GM21529 (cell line): ENCODE measurements at regions not wholly inside any gene's neighbourhood (a gene's known extent, or its start where the extent isn't known, plus 50 kb on each side); places are given as distances from the start of the nearest gene placed in this dataset.

Source experiments
- ATAC-seq: cut with Tn5 transposase; IDR thresholded peaks from one replicate; pipeline ENCODE4 v1.9.1; 2021; ENCODE audit not compliant: unreplicated experiment

- no peak for ATAC-seq
Observed at GRCh38 chr14:31964490-31964889, 112.6 kb upstream of the ARHGAP5 start.

DNA sequence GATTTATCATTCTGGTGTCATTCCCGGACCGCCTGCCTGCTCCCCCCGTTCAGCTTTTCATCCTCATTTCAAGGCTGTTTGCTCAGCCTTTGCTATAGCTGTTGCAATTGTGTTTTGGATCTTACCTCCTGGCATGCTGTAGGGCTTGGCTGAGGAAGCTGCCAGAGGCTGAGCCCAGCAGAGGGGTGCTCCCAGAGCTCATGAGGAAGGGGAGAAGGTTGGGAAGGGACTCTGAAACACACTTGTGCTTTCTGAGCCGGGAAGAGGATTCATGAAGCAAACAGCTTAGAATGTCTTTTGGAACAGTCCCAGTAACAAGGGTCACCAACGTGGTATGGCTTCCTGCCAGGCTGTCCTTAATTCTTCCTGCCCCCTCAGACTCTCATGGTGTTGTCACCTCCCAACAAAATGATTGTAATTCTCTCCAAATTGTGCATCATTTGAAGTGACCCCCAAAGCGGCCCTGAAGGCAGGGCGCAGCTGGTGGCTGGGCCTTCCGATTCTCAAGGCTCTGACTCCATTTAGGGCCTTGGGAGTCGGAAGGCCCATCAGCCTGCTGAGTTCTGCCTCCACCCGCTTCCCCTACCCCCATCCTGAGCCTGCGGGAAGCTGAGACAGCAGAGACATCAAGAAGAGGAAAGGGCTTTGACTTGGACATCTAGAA is 111.9 kb upstream of the ARHGAP5 start:
- no peak for ATAC-seq

DNA sequence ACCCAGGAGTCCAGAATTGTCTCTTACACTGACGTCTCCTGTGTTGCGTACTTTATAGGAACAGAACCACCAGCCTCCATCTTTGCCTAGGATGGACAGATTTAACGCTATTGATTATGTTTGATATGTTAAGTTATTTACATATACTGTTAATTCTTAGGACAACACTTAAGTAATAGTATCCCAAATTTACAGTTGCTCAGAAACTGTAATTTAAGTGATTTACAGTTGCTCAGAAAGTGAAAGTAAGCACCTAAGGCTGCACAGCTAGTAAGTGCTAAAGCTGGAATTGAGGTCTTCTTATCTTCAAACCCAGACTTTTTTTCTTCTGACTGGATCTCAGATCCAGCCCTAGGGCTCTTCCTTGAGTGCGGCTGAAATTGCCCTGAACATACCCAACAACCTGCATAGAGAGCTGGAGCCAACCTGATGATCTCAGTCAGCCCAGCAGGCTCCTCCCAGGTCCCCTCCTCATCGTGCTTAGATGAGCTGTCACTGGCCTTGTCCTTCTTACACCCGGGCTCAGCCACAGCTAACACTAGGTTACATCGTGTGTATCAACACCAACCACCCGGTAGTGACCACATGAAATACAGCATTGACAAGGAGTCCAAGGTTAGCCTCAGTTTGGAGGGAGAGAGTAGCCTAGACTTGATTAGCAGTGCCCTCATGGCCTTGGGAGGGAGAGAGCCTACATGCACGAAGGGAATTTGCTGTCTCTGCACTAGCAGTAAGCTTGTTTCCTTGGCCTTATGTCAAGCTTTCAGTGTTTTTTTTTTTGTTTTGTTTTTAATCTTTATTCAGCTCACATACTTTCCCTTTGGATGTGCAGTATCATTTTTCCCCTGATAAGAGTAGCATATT is 111.1 kb upstream of the ARHGAP5 start:
- no peak for ATAC-seq

DNA sequence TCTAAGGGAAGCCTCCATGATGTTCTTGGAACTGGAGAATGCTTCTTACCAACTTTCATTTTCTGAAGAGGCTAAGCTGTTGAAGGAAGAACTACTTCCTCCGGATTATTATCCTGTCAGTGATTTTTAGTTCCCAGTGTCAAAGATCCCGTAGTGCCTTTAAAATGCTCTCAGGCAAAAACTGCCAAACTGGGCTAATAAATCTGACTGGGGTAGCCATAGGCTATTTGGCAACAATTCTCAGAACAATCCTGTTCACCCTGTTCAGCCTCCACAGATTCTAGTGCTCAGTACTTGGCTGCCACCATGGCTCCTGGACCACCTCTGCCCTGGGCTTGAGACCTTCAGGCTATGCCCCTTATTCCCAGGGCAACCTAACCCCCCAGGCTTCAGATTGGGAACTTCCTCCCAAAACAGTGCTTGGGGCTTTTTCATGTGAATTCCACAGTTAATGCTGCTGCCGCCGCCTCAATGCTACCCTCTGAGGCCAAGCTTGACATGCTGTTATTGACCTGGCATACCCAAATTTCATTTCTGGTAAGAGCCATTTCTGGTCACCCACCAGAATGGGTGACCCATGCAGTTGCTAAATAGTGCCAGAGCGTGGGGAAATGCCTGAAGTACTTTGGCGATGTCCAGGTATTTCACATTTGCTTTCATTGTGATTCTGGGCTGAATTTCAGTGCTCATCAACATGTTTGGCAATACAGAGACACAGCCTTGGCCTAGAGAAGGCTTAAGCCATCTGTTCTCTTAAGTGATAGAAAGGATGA is 110.0 kb upstream of the ARHGAP5 start:
- ATAC-seq: no peak

GRCh38 chr14:31967669-31967975 is 109.5 kb upstream of the ARHGAP5 start:
- ATAC-seq: no peak

DNA sequence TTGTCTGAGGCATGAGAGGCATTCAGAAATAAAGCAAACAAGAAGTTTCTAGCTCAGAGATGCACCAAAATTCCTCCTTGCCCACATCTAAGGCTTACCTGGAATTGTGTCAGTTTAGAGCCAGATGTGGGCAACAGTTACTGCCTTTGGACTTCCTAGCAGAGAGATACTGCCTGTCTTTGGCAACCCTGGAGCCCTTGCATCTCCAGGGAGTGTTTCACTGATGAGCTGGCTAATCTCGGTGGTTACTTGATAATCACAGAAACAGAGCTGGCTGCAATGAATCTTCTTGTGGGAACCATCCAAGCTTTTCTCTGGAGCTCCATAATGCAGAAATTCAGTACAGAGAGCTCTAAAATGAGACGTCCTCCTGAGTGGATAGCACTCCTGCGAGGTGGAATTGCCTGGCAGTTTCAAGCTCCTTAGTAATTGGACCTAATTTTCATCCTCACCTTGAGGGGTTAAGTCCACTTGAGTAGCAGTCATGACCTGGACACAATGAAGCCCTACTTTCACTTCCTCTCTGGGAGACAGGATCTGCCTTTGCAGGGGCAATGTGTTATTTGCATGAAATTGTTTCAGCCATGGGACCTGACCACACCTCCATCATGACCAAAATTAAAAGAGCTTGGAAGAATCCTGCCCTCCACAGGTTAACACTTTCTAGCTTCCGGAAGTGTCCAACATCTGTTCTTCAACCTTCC is 108.8 kb upstream of the ARHGAP5 start:
- ATAC-seq: peak; percentile 46

DNA sequence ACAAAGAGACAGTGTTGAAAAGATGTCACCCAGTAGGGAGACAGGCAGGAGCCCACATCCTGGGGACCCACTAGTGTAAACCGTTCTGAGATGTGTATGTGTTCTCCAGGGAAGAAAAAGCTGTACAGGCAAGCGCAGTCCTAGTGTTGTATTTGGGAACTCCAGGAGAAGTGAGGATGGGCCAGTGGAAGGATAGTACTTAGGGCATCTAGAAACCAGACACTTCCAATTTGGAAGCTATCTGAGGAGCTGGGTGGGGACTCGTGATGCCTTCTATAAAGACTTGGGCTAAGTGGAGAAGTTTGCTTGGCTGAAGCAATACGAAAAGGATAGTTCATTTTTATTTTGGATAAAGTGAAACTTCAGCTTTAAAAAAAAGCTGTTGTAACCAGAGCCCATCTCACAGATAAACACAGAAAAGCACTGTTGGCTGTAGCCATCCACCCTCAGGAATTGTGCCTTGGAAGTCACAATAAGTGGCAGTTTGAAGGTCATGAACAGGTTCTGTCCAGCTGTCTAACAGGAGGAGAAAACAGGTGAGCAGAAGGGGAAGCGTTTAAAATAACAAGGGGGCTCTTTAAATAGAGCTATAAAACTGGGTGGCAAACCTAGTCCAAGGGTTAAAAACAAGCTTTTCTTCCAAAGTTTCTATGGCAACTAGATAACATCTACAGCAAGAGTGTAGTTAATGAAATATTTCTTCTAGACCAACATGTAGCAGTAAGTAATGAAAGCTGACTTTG is 108.0 kb upstream of the ARHGAP5 start:
- no peak for ATAC-seq

GRCh38 chr14:31969699-31970240 is 107.3 kb upstream of the ARHGAP5 start:
- ATAC-seq: no peak

GRCh38 chr14:31970744-31971143 is 106.4 kb upstream of the ARHGAP5 start:
- no peak for ATAC-seq

- no peak for ATAC-seq
Observed at GRCh38 chr14:31971612-31972011, 105.5 kb upstream of the ARHGAP5 start.

DNA sequence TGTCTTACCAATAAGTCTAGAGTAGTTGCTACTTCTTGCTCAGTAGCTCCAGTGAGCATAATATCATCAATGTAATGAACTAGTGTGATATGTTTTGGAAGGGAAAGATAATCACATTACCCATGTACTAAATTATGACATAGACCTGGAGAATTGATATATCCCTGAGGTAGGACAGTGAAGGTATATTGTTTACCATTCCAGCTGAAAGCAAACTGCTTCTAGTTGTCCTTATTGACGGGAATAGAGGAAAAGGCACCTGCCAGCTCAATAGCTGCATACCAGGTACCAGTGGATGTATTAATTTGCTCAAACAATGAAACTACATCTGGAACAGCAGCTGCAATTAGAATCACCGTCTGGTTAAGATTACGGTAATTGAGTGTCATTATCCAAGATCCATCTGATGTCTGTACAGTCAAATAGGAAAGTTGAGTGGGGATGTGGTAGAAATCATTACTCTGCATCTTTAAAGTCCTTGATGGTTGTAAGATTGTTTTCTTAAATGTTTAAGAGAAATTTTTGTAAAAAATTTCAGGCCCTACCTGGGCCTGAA is 100.0 kb upstream of the ARHGAP5 start:
- ATAC-seq: no peak

GRCh38 chr14:31978423-31978822 is 98.7 kb upstream of the ARHGAP5 start:
- no peak for ATAC-seq

DNA sequence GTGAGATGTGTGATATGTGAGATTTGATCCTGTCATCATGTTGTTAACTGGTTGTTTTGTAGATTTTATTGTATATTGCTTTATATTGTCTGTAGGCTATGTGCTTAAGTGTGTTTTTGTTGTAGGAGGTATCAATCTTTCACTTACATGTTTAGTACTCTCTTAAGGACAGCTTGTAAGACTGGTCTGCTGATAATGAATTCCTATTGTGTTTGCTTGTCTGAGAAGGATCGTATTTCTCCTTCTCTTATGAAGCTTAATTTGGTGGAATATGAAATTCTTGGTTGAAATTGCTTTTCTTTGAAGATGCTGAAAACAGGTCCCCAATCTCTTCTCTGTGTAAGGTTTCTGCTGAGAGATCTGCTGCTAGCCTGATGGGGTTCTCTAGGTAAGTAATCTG is 94.5 kb upstream of the ARHGAP5 start:
- ATAC-seq: no peak

DNA sequence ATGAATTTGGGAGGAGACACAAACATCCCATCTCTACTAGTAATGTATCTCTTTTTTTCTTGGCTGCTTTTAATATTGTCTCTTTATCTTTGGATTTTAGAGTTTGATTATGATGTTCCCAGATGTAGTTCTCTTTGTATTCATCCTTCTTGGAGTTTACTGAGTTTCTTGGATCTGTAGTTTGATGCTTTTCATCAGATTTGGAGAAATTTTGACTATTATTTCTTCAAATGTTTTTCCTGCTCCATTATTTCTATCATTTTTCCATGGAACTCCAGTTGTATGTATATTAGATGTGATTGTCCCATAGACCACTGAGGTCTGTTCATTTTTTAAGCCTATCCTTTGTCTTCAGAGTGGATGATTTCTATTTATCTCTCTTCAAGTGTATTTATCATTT is 90.7 kb upstream of the ARHGAP5 start:
- no peak for ATAC-seq

- ATAC-seq: no peak
Observed at GRCh38 chr14:31987721-31988120, 89.4 kb upstream of the ARHGAP5 start.

GRCh38 chr14:31988244-31988643 is 88.9 kb upstream of the ARHGAP5 start:
- ATAC-seq: no peak

GRCh38 chr14:31990183-31990857 is 86.8 kb upstream of the ARHGAP5 start:
- ATAC-seq: no peak

DNA sequence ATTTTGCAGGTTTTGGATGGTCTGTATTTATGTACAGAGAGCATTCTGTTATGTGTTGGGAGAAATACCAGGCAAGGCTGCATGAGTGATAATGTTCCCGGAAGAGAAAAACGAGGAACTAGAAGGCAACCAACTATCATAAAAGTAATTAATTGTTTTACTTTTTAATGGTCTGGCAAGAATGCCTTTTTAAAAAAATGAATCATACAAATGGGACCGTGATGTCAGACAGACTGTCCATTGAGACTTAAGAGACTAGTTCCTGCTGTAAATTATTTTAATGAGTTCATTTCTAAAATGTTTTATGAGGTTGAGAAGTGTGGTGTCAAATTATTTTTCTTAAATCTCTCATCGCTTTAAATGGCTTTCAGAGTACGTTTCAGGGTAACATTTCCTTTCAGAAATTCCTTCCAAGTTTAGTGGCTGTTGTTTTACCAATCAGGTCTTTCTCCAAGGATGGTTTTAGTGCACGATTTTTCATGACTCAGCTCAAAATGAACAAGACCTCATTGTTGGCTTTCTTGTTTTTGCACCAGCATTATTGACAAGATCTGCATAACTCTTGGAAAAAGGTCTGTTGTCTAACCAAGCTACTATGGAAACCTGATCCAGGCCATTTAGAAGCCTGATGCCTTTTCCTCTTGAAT is 86.1 kb upstream of the ARHGAP5 start:
- ATAC-seq: no peak

- ATAC-seq: no peak
Observed at GRCh38 chr14:31992011-31992447, 85.1 kb upstream of the ARHGAP5 start.
